ELF-1 (cell line): ENCODE measurements at regions not wholly inside any gene's neighbourhood (a gene's known extent, or its start where the extent isn't known, plus 50 kb on each side); places are given as distances from the start of the nearest gene placed in this dataset.
"Not testable (repeated sequence)": the region's sequence is repeated elsewhere in the genome, so short reads cannot be mapped to it uniquely, and the experiment has no call there.

Experiments
- DNase-seq: peaks from one replicate; pipeline ENCODE4 v3.0.0-alpha.2; 2016; ENCODE audit warnings: low read depth, low spot score

DNA sequence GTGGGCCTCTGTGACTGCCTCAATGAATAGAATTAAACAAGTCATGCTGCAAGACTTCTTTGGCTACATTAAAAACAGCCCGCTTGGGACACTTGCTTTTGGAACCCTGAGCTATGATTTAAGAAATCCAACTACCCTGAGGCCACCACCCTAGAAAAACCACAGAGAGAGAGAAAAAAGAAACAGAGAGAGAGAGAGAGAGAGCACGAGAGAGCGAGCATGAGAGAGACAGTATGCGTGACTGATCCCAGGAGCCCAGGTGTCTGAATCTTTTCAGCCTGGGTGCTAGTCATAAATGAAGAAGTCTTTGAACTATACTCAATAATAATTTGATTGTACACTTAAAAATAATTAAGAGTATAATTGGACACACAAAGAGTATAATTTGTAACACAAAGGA lies 123.1 kb upstream of the FREM1 start:
- DNase-seq, result no peak

- no peak for DNase-seq
These were observed 122.6 kb upstream of the FREM1 start for GRCh38 chr9:15032860-15033259.

GRCh38 chr9:15021146-15021545 lies 110.9 kb upstream of the FREM1 start:
- DNase-seq, result no peak

- DNase-seq, result peak; percentile 26
These were observed 107.9 kb upstream of the FREM1 start for GRCh38 chr9:15018096-15018637.

DNA sequence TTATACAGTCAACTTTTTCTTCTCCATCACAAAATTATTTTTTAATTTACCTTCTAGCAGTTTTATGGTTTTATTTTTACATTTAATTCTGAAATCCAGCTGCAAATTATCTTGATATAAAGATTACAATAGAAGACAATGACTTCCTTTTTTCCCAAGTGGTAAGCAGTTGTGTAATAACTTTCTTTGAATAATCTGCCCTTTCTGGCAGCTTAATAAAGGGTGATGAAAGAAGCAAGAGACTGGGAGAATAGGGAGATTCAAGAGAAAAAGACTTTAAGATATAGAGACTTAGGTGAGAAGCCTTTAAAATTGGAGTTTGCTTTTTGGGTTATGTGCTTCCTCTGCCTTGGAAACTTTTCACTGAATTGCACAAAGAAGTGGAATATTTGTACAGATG lies 100.4 kb upstream of the FREM1 start:
- DNase-seq, result no peak

DNA sequence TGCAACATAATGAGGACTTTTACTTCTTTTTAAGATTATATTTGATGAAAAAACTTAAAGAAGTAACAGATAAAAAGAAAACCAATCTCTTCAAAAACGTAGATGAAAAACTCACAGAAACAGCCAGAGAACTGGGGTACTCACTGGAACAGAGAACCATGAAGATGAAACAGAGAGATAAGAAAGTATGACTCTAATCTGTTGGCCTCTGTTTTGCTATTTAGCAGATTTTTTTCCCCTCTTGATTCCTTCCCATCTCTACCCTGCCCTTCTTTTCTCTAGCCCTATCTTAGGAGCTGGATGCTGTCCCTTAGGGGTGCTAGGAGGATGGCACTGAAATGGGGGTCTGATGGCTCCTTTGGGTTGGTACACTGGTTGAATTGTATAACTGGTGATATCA lies 97.5 kb upstream of the FREM1 start:
- no peak for DNase-seq

DNA sequence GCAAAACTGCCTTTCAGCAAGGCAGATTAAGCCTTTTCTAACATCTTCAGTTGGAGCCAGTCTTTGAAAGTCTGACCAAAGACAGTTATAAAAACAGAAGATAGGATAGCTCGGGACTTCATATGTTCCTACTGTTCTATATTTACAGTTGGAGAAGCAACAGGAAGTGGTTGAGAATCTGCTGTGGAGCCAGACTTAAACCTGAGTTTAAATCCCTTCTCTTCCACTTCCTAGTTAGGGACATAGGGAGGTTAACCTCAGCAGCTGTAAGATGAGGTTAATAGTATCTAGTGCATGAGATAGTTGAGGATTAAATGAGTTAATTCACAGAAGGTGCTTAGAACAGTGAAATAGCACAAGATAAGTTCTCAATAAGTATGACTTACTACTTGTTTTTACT lies 84.5 kb upstream of the FREM1 start:
- no peak for DNase-seq

- DNase-seq, result no peak
These were observed 83.8 kb upstream of the FREM1 start for GRCh38 chr9:14993901-14994554.

DNA sequence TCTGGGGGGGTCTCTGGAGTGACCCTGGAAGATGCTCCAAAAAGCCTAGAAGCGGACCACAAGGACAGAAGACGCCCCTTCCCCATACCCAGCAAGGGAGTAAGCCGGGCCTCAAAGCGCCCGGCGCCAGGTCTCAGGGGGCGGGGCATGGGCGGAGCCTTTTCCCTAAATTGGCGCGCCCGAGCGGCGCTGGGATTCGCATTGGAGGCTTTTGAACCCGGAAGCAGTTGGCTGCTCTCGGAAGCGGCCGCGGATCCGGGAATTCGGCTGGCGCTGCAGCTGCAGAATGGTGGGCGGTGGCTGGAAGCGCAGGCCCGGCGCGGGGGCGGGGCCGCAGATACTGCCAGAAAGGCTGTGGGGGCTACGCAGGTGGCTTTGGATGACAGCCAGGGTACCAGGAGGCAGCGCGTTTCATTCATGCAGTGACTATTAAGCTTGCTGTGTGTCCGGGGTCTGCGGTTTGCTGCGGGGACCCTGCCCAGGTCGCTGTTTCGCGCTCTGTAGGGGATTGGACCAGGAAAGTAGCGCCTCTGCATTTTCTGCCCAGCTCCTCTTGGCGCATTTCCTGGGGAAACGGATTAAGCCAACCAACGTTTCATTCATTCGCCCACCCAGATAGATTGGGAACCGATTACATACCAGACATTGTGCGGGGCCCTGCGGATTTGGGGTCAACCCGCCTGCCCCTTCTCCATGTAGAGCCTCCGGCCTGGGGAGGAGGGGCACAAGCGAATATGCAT lies 83.0 kb upstream of the FREM1 start:
- peak; percentile 77 for DNase-seq

GRCh38 chr9:14992516-14992915 lies 82.3 kb upstream of the FREM1 start:
- DNase-seq, result no peak

- DNase-seq, result no peak
These were observed 81.9 kb upstream of the FREM1 start for GRCh38 chr9:14992081-14992480.

DNA sequence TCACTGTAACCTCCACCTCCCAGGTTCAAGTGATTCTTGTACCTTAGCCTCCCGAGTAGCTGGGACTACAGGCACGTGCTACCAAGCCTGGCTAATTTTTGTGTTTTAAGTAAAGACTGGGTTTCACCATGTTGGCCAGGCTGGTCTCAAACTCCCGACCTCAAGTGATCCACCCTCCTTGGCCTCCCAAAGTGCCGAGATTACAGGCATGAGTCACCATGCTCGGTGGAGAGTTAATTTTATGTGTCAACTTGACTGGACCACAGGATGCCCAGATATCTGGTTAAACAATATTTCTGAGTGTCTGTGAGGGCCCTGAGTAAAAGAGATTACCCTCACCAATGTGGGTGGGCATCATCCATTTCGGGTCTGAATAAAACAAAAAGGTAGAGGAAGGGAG lies 80.4 kb upstream of the FREM1 start:
- not testable (repeated sequence) for DNase-seq

DNA sequence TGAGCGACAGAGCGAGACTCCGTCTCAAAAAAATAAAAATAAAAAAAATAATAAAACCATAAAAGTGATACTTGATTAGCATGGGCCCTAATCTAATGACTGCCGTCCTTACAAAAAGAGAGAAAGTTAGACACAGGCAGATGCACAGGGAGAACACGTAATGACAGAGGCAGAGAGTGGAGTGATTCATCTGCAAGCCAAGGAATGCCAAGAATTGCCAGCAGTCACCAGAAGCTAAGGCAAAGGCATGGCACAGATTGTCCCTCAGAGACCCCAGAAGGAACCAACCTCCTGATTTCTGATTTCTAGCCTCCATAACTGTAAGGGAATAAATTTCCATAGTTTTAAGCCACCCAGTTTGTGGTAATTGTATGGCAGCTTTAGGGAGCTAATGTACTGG lies 79.6 kb upstream of the FREM1 start:
- no peak for DNase-seq

- not testable (repeated sequence) for DNase-seq
These were observed 79.1 kb upstream of the FREM1 start for GRCh38 chr9:14989336-14989735.

DNA sequence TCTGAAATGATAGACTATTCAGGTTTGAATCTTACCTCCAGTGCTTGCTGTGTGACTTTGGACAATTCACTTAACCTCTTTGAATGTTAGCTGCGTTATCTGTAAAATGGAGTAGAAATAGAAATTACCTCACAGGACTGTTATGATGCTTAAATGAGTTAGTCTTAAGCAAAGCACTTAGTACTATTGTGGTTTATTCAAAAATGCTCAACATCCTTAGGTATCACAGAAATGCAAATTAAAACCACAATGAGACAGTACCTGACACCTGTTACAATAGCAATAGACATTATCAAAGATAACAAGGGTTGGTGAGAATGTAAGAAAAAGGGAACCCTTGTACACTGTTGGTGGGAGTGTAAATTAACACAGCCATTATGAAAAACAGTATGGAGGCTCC lies 77.6 kb upstream of the FREM1 start:
- no peak for DNase-seq

DNA sequence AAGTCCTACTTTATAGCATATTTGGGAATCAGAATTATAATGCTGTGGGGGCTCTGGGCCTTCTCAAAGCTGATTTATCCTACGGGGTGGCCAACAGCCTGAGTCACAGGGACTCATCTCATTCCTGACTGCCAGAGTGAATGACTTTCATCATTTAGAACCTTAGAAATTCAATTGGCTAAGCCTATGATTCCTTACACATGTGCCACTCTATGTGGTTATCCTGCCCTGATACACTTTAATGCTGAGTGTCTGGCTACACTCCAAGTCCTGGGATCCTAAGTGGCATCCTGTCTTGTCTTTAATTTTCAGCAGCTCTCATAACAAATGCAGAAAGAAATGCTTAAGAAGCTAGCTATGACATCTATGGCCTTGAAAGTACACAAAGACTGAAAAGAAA lies 75.2 kb upstream of the FREM1 start:
- no peak for DNase-seq

GRCh38 chr9:14983599-14983998 lies 73.4 kb upstream of the FREM1 start:
- DNase-seq, result no peak

DNA sequence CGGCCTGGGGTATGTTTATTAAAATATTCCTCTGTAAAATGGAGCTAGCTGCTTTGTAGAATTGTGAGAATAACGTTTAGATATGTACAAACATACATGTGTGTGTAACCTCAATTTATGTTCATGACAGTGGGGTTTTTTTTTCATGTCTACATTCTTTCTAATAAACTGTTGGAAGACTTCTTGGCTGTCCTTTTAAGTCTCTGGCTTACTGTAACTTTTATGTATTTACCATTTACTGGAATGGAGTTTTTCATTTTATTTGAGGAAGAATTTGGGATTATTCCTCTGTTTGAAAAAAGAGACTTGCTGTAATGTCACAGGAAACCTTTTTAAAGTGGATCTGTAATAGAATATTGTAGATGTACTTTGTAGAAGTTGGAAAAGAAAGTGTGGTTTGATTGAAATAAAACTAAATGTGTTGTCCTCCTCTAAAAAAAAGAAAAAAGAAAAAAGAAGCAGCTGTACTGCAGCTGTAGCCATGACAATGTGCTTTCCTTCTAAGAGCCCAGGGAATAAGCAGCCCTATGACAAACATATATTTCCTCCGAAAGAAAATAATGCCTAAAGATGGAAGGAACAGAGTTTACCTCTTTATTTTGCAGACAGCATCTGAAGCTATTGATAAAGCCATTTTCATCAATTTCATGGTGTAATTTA lies 71.2 kb upstream of the FREM1 start:
- DNase-seq, result no peak

DNA sequence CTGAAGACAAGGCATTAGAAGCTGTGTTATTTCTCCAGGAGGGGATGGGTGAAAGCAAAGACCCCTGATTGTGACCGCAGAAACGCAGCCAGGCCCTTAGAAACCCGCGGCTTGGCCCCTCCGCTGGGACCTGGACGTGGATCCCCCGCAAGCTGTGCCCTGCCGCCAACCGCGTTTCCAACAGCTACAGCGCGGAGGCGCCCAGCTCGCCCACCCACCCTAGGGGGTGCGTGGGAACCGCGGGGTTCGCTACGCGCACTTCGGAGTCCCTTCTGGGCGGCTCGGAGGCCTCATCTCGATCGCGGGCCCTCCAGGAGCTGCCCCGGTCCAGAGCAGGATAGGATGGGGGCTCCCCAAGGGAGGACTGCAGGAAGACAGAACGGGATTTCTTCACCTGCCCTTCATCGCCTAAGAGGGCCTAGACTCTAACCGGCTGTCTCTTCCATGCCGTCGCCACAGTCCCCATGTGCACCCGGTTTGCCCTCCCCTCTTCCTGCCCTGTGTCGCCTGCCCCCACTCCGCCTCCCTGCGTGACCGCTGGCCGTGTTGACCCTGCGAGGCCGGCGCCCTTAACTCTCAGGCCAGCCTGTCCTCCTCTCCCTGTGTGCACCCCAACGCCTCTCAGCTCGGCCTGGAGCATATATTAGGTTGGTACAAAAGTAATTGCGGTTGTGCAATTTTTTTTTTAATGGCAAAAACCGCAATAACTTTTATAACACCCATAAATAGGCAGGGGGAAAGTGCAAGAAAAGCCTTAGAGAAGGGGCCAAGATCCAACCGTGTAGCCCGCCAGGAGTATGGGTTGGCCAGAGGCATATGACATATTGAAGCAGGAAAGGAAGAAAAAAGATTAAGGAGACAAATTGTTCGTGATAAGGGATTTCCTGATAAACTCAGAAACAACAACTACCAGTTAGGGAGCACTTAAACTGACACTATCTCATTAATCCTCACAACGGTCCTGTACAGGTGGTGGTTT lies 68.1 kb upstream of the FREM1 start:
- DNase-seq, result no peak

DNA sequence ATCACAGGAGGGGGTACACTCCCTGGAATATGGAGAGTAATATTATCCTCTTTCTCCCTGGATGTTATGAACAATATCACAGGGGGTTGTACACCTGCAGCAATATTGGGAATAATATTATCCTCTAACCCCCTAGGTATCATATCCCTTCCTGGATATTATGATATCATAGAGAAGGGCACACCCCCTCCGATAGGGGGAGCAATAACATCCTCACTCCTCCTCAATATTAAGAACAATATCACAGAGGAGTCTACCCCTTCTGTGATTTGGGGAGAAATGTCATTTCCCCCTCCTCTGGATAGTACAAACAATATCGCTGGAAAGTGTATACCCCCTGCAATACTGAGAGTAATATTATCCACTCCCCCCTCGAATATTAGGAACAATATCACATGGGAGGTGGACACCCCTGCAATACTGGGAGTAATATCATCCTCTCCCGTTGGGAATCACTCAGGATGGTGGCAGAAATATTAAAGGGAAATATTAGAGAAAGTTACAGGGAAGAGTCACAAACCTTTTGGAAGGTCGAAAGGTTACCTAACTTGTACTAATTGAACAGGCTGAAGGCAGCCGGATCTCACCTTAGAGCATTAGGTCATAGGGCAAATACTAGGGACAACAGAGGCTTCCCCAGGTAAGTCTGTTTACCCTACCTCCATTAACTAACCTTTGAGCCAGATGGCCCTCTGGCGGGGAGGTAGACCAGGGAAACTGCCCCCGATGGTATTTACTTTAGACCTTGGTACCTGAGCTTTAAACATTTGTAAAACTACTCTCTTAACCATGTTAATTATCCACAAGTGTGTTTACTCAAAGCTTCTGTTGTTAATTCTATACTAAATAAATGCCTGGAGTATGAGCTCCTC lies 57.5 kb upstream of the FREM1 start:
- no peak for DNase-seq
